ENCODE measurements at regions not wholly inside any gene's neighbourhood (a gene's known extent, or its start where the extent isn't known, plus 50 kb on each side); places are given as distances from the start of the nearest gene placed in this dataset.

DNA sequence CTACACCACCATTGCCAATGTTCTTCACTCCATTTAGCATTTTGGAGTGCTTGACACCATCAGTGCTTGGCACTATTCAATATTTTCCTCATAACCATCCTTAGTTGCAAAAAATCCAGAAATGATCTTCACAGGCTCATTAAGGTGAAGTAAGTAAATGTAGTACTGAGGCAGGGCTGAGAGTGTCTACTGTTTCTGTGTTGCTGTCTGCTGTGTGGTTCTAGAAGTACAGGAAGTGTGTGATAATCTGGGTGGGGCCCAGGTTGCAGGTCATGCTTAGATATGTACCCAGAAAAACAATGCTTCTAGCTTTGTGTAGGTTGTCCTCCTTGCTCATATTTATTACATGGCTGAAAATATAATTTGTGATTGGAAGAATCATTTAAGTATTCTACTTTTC lies 411.8 kb upstream of the CCDC179 start:
- TF ChIP-seq, protein P1, sequence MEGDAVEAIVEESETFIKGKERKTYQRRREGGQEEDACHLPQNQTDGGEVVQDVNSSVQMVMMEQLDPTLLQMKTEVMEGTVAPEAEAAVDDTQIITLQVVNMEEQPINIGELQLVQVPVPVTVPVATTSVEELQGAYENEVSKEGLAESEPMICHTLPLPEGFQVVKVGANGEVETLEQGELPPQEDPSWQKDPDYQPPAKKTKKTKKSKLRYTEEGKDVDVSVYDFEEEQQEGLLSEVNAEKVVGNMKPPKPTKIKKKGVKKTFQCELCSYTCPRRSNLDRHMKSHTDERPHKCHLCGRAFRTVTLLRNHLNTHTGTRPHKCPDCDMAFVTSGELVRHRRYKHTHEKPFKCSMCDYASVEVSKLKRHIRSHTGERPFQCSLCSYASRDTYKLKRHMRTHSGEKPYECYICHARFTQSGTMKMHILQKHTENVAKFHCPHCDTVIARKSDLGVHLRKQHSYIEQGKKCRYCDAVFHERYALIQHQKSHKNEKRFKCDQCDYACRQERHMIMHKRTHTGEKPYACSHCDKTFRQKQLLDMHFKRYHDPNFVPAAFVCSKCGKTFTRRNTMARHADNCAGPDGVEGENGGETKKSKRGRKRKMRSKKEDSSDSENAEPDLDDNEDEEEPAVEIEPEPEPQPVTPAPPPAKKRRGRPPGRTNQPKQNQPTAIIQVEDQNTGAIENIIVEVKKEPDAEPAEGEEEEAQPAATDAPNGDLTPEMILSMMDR (IDR thresholded peaks at IDR 0.05) = no peak
- no peak for TF ChIP-seq POLR2A (IDR thresholded peaks at IDR 0.05)
